Large intestine (tissue), 3 donors: ENCODE measurements at regions not wholly inside any gene's neighbourhood (a gene's known extent, or its start where the extent isn't known, plus 50 kb on each side); places are given as distances from the start of the nearest gene placed in this dataset.

Source experiments
- DNase-seq, 2 donors: peaks; one replicate each; pipeline versions ENCODE4 v3.0.0 to v3.0.0-alpha.2; 2013
- H3K27ac ChIP-seq: one replicate; pipeline ENCODE4 v1.5.1; 2013; ENCODE audit warnings: low read length
- H3K27me3 ChIP-seq: 2 replicates; pipeline ENCODE4 v1.6.1; 2013; ENCODE audit warnings: low read length; ENCODE audit not compliant: control insufficient read depth, insufficient read depth
- H3K36me3 ChIP-seq: 2 replicates; pipeline ENCODE4 v1.6.1; 2013; ENCODE audit warnings: low read length; ENCODE audit not compliant: control insufficient read depth, insufficient read depth
- H3K4me1 ChIP-seq: one replicate; pipeline ENCODE4 v1.6.1; 2013; ENCODE audit warnings: low read length; ENCODE audit not compliant: control insufficient read depth, insufficient read depth
- H3K4me3 ChIP-seq: one replicate; pipeline ENCODE4 v1.5.1; 2013; ENCODE audit warnings: low read length
- H3K9me3 ChIP-seq: one replicate; pipeline ENCODE4 v1.6.1; 2013; ENCODE audit warnings: mild to moderate bottlenecking, low read depth, low read length, moderate library complexity; ENCODE audit not compliant: control insufficient read depth
- WGBS: methylation state at CpG from one replicate; pipeline ENCODE4 v1.1.5; 2013; ENCODE audit warnings: low lambda C conversion rate; ENCODE audit not compliant: insufficient coverage; 5-methylcytosine and 5-hydroxymethylcytosine counted together

GRCh38 chr6:74070711-74071110, 374.7 kb downstream of the CD109 start:
- H3K9me3 ChIP-seq: no peaks in the 10 kb centered on the region
- H3K36me3 ChIP-seq: no peaks in the 10 kb centered on the region
- no peak overlapping the region for H3K27ac ChIP-seq
- no peak overlapping the region for H3K4me3 ChIP-seq
- no peak for DNase-seq
- no peaks in the 10 kb centered on the region for H3K27me3 ChIP-seq
- 100% methylated on average over 1 of the region's 1 CpG for WGBS
- no peaks in the 10 kb centered on the region for H3K4me1 ChIP-seq

GRCh38 chr6:74070091-74070490, 374.1 kb downstream of the CD109 start:
- no peak for DNase-seq
- Histone ChIP-seq H3K27me3 (no peaks in the 10 kb centered on the region), H3K9me3 (no peaks in the 10 kb centered on the region), H3K27ac (no peak overlapping the region), H3K4me3 (no peak overlapping the region), H3K36me3 (no peaks in the 10 kb centered on the region), H3K4me1 (no peaks in the 10 kb centered on the region)
- WGBS: no CpG with 5 or more reads among the region's 1 CpG

GRCh38 chr6:74069089-74069581, 373.1 kb downstream of the CD109 start:
- no CpG with 5 or more reads among the region's 4 CpGs for WGBS
- no peak for DNase-seq
- Histone ChIP-seq H3K27me3 (no peaks in the 10 kb centered on the region), H3K4me1 (no peaks in the 10 kb centered on the region), H3K27ac (no peak overlapping the region), H3K4me3 (no peak overlapping the region), H3K36me3 (no peaks in the 10 kb centered on the region), H3K9me3 (no peaks in the 10 kb centered on the region)

GRCh38 chr6:74066168-74066871, 370.3 kb downstream of the CD109 start:
- no peak for DNase-seq
- H3K27ac ChIP-seq: no peak overlapping the region
- H3K36me3 ChIP-seq: no peaks in the 10 kb centered on the region
- no peaks in the 10 kb centered on the region for H3K27me3 ChIP-seq
- WGBS: 96% methylated on average over 5 of the region's 10 CpGs
- H3K9me3 ChIP-seq: no peaks in the 10 kb centered on the region
- no peaks in the 10 kb centered on the region for H3K4me1 ChIP-seq
- H3K4me3 ChIP-seq: no peak overlapping the region

- no CpG with 5 or more reads among the region's 1 CpG for WGBS
- no peak overlapping the region for H3K4me3 ChIP-seq
- H3K27ac ChIP-seq: no peak overlapping the region
- no peaks in the 10 kb centered on the region for H3K27me3 ChIP-seq
- H3K9me3 ChIP-seq: no peaks in the 10 kb centered on the region
- H3K4me1 ChIP-seq: no peaks in the 10 kb centered on the region
- H3K36me3 ChIP-seq: no peaks in the 10 kb centered on the region
- no peak for DNase-seq
These were observed 369.7 kb downstream of the CD109 start for GRCh38 chr6:74065705-74066104.

GRCh38 chr6:74063391-74063790, 367.4 kb downstream of the CD109 start:
- Histone ChIP-seq H3K4me3 (no peak overlapping the region), H3K4me1 (no peaks in the 10 kb centered on the region), H3K27me3 (no peaks in the 10 kb centered on the region), H3K27ac (no peak overlapping the region), H3K36me3 (no peaks in the 10 kb centered on the region), H3K9me3 (no peaks in the 10 kb centered on the region)
- no peak for DNase-seq

GRCh38 chr6:74061201-74061600, 365.2 kb downstream of the CD109 start:
- Histone ChIP-seq H3K4me3 (no peak overlapping the region), H3K36me3 (no peaks in the 10 kb centered on the region), H3K9me3 (no peaks in the 10 kb centered on the region), H3K27ac (no peak overlapping the region), H3K4me1 (no peaks in the 10 kb centered on the region), H3K27me3 (no peaks in the 10 kb centered on the region)
- 100% methylated on average over 1 of the region's 1 CpG for WGBS
- no peak for DNase-seq

- no peaks in the 10 kb centered on the region for H3K4me1 ChIP-seq
- H3K27me3 ChIP-seq: no peaks in the 10 kb centered on the region
- no CpG with 5 or more reads among the region's 2 CpGs for WGBS
- no peaks in the 10 kb centered on the region for H3K9me3 ChIP-seq
- H3K36me3 ChIP-seq: no peaks in the 10 kb centered on the region
- DNase-seq: no peak
- H3K27ac ChIP-seq: no peak overlapping the region
- no peak overlapping the region for H3K4me3 ChIP-seq
These were observed 364.4 kb downstream of the CD109 start for GRCh38 chr6:74060354-74060753.

GRCh38 chr6:74058606-74059005, 362.6 kb downstream of the CD109 start:
- WGBS: no CpG with 5 or more reads among the region's 2 CpGs
- Histone ChIP-seq H3K4me3 (no peak overlapping the region), H3K27me3 (no peaks in the 10 kb centered on the region), H3K4me1 (no peaks in the 10 kb centered on the region), H3K9me3 (no peaks in the 10 kb centered on the region), H3K36me3 (no peaks in the 10 kb centered on the region), H3K27ac (no peak overlapping the region)
- no peak for DNase-seq

- Histone ChIP-seq H3K4me3 (no peak overlapping the region), H3K9me3 (no peaks in the 10 kb centered on the region), H3K27me3 (no peaks in the 10 kb centered on the region), H3K27ac (no peak overlapping the region), H3K36me3 (no peaks in the 10 kb centered on the region), H3K4me1 (no peaks in the 10 kb centered on the region)
- WGBS: 92% methylated on average over 2 of the region's 2 CpGs
- no peak for DNase-seq
These were observed 361.3 kb downstream of the CD109 start for GRCh38 chr6:74057326-74057725.

- H3K4me1 ChIP-seq: no peaks in the 10 kb centered on the region
- H3K36me3 ChIP-seq: no peaks in the 10 kb centered on the region
- H3K4me3 ChIP-seq: no peak overlapping the region
- no peak overlapping the region for H3K27ac ChIP-seq
- DNase-seq: no peak
- no peaks in the 10 kb centered on the region for H3K9me3 ChIP-seq
- H3K27me3 ChIP-seq: no peaks in the 10 kb centered on the region
These were observed 358.2 kb downstream of the CD109 start for GRCh38 chr6:74054190-74054589.
